Prostate gland (tissue), 2 donors: ENCODE measurements at regions not wholly inside any gene's neighbourhood (a gene's known extent, or its start where the extent isn't known, plus 50 kb on each side); places are given as distances from the start of the nearest gene placed in this dataset.

Source experiments
- DNase-seq: peaks from one replicate; pipeline ENCODE4 v3.0.0-alpha.2; 2019; ENCODE audit warnings: low spot score
- H3K27ac ChIP-seq, 2 donors: fragments of 200-600 bp; sonication (generic); 2 replicates each; pipeline ENCODE4 v1.5.1; 2017 to 2019
- H3K27me3 ChIP-seq: fragments of 200-600 bp; sonication (generic); replicated peaks from 2 replicates; pipeline ENCODE4 v1.5.1; 2019; ENCODE audit not compliant: insufficient read depth
- H3K36me3 ChIP-seq, 2 donors: fragments of 200-600 bp; sonication (generic); 1 replicate in 1 of 2; 2 replicates in 1 of 2; pipeline versions ENCODE4 v1.5.1 to v1.8.1; 2017 to 2019
- H3K4me1 ChIP-seq: fragments of 200-600 bp; sonication (generic); replicated peaks from 2 replicates; pipeline ENCODE4 v1.5.1; 2019
- H3K4me3 ChIP-seq, 2 donors: fragments of 200-600 bp; sonication (generic); 2 replicates each; pipeline ENCODE4 v1.5.1; 2017 to 2019
- H3K9me3 ChIP-seq: fragments of 200-600 bp; sonication (generic); 2 replicates; pipeline ENCODE4 v1.5.1; 2017
- POLR2A ChIP-seq: fragments of 450-650 bp; IDR thresholded peaks from one replicate; pipeline ENCODE4 v1.6.1; 2016; ENCODE audit warnings: antibody characterized with exemption, mild to moderate bottlenecking
- POLR2AphosphoS5 ChIP-seq: sonication (generic); formaldehyde crosslinking; IDR thresholded peaks from one replicate; pipeline ENCODE4 v1.6.1; 2017; ENCODE audit warnings: antibody characterized with exemption
- WGBS: methylation state at CpG from one replicate; pipeline ENCODE4 v1.1.5; 2018; 5-methylcytosine and 5-hydroxymethylcytosine counted together
- intact Hi-C: fragments of 100-400 bp; cut with DNase I; formaldehyde crosslinking; loops from one replicate; pipeline ENCODE4 v1.14.2; 2022
- TF ChIP-seq, protein P1 (sequence below), 4 experiments: fragments of 200-600 bp in 2 of 4; fragments of 450-650 bp in 2 of 4; sonication (generic) in 2 of 4; IDR thresholded peaks; 1 replicate in 3 of 4; 2 replicates in 1 of 4; pipeline ENCODE4 v1.5.1; 2016 to 2019; ENCODE audit warnings: antibody characterized with exemption in 4 of 4, mild to moderate bottlenecking in 2 of 4, moderate library complexity in 2 of 4

DNA sequence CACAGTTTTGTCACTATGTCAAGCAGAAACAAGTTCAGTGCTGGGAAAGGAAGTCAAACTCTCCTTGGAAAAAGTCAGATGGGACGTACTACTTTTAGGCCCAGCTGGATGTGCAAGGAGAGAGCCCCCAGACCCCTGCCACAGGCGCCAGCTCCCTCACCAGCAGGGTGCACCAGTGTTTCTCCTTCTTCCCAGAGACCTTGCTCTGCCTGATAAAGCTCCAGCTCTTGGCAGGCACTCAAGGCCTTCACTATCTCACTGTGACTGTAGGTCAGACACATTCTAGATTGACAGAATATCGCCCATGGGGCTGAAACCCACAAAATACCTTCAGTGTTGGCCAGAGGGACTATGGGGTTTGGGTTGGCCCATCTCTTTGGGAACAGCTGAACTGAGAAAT, 54.8 kb upstream of the CHRNB4 start:
- 58% methylated on average over 3 of the region's 3 CpGs for WGBS
- no peaks in the 10 kb centered on the region for H3K36me3 ChIP-seq
- DNase-seq: no peak
- TF ChIP-seq, protein P1, sequence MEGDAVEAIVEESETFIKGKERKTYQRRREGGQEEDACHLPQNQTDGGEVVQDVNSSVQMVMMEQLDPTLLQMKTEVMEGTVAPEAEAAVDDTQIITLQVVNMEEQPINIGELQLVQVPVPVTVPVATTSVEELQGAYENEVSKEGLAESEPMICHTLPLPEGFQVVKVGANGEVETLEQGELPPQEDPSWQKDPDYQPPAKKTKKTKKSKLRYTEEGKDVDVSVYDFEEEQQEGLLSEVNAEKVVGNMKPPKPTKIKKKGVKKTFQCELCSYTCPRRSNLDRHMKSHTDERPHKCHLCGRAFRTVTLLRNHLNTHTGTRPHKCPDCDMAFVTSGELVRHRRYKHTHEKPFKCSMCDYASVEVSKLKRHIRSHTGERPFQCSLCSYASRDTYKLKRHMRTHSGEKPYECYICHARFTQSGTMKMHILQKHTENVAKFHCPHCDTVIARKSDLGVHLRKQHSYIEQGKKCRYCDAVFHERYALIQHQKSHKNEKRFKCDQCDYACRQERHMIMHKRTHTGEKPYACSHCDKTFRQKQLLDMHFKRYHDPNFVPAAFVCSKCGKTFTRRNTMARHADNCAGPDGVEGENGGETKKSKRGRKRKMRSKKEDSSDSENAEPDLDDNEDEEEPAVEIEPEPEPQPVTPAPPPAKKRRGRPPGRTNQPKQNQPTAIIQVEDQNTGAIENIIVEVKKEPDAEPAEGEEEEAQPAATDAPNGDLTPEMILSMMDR (IDR thresholded peaks at IDR 0.05): no peak
- TF ChIP-seq POLR2AphosphoS5 (no peak), POLR2A (no peak)
- no peaks in the 10 kb centered on the region for H3K27me3 ChIP-seq
- no peaks in the 10 kb centered on the region for H3K9me3 ChIP-seq
- no peak overlapping the region for H3K27ac ChIP-seq
- no peak overlapping the region for H3K4me3 ChIP-seq
- no peaks in the 10 kb centered on the region for H3K4me1 ChIP-seq
- intact Hi-C loops: no loop called here

DNA sequence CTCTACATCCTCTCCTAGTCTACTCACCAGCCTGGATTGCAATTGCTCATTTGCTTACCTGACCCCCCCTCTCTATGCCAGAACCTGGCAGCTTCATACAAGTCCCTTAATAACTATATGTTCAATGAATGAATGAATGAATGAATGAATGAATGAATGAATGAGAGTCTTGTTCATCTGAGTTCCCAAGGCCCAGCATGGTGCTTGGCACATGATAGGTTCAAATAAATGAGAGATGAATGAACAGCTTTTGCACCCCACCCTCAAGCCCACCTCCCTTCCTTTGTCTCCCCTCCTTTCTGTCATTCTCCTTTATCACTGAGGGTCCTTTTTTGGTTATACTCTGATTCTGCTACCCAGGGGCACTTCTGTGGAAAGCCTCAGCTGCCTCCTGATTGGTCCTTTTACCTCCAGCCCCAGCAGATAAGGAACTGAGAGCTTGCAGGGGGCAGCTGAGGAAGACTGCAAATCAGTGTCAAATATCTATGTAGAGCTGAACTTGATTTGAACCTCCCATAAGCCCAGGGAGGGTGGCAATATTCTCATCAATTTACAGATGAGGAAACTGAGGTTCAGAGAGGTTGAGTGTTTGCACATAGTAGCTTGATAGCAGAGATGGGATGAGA, 54.1 kb upstream of the CHRNB4 start:
- Histone ChIP-seq H3K27me3 (no peaks in the 10 kb centered on the region), H3K9me3 (no peaks in the 10 kb centered on the region), H3K4me1 (no peaks in the 10 kb centered on the region), H3K4me3 (no peak overlapping the region), H3K36me3 (no peaks in the 10 kb centered on the region), H3K27ac (no peak overlapping the region)
- TF ChIP-seq, protein P1 (IDR thresholded peaks at IDR 0.05): no peak
- TF ChIP-seq POLR2AphosphoS5 (no peak), POLR2A (no peak)
- intact Hi-C loops: no loop called here
- no peak for DNase-seq

DNA sequence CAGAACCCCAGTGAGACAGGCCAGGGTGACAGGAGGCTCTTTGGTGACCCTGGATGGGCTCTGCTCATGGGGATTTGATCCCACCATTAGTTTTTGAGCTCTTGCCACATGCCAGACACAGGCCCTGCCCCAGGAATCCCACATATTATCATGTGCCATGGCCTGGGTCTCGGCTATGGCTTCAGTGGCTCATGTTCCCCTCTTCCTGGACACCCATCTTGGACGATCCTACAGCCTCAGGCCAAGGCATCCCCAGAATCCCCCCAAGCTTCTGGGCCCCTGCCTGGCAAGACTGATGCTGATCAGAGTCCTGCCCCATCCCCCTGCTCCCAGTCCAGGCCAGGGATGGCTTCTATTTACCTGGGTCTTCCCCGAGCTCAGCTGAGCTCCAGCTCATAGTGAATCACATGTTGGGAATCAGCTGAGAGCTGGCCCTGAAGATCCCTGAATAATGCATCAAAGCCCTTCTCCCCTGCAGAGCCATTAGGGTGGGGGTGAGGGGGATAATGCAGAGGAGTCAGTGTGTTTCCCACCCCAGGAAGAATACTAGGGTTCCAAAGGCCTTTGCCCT, 50.9 kb upstream of the CHRNB4 start:
- no peaks in the 10 kb centered on the region for H3K27me3 ChIP-seq
- no peak for TF ChIP-seq POLR2AphosphoS5
- no peak for TF ChIP-seq POLR2A
- TF ChIP-seq, protein P1 (IDR thresholded peaks at IDR 0.05): no peak
- H3K9me3 ChIP-seq: no peaks in the 10 kb centered on the region
- H3K4me3 ChIP-seq: no peak overlapping the region
- intact Hi-C loops: no loop called here
- no peaks in the 10 kb centered on the region for H3K4me1 ChIP-seq
- H3K27ac ChIP-seq: no peak overlapping the region
- no peak for DNase-seq
- H3K36me3 ChIP-seq: no peaks in the 10 kb centered on the region
- WGBS: 89% methylated on average over 3 of the region's 3 CpGs

DNA sequence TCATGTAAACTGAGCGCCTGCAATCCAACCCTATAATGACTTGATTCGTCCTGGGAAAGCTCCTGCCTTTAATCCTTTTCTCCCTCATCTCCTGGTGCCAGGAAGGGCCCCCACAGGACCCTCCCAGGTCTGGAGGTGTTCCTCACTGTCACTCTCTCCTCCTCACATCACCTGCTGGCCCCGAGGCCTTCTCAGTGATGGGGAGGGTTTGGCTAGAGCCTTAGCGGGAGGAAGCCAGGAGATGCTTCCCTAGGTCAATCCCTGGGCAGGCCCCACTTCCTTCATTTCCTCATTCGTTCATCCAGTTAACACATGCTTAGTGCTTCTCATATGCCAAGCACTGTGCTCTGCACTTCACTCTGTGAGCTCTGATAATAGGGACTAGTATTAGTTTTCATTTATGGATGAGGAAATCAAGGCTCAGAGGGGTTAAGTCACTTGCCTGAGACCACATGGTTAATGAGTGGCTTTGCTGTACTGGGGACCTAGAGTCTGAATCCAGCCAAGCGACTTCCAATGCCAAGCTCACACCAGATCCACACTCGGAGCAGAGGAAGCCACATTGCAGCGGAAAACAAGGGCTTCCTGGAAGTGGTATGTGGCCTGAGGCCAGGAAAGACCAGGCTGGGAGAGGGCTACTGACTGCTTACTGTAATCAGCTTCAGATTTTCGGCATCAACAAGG, 50.3 kb upstream of the CHRNB4 start:
- Histone ChIP-seq H3K4me3 (no peak overlapping the region), H3K4me1 (no peaks in the 10 kb centered on the region), H3K27me3 (no peaks in the 10 kb centered on the region), H3K27ac (no peak overlapping the region), H3K9me3 (no peaks in the 10 kb centered on the region), H3K36me3 (no peaks in the 10 kb centered on the region)
- intact Hi-C loops: no loop called here
- DNase-seq: no peak
- WGBS: 65% methylated on average over 9 of the region's 9 CpGs
- no peak for TF ChIP-seq POLR2A
- no peak for TF ChIP-seq POLR2AphosphoS5
- TF ChIP-seq, protein P1 (IDR thresholded peaks at IDR 0.05): no peak
